Nephron progenitor cell (in vitro differentiated cells): ENCODE measurements at regions not wholly inside any gene's neighbourhood (a gene's known extent, or its start where the extent isn't known, plus 50 kb on each side); places are given as distances from the start of the nearest gene placed in this dataset.

Source experiments
- DNase-seq: peaks from one replicate; pipeline ENCODE4 v3.0.0; 2021
- H3K27ac Mint-ChIP-seq: 2 replicates; pipeline ENCODE4 v1.8.0; 2021; ENCODE audit warnings: mild to moderate bottlenecking, moderate library complexity, mixed read lengths
- H3K27me3 Mint-ChIP-seq: 2 replicates; pipeline ENCODE4 v1.8.0; 2021; ENCODE audit warnings: mild to moderate bottlenecking, low read depth, mixed read lengths; ENCODE audit not compliant: poor library complexity
- H3K36me3 Mint-ChIP-seq: 2 replicates; pipeline ENCODE4 v1.8.0; 2021; ENCODE audit warnings: low read depth, mixed read lengths
- H3K4me1 Mint-ChIP-seq: 2 replicates; pipeline ENCODE4 v1.8.0; 2021; ENCODE audit warnings: mixed read lengths
- H3K4me3 Mint-ChIP-seq: 2 replicates; pipeline ENCODE4 v1.8.0; 2021; ENCODE audit warnings: mild to moderate bottlenecking, moderate library complexity, mixed read lengths
- H3K9me3 Mint-ChIP-seq: 2 replicates; pipeline ENCODE4 v1.8.0; 2021; ENCODE audit warnings: mild to moderate bottlenecking, moderate library complexity, mixed read lengths
- TF ChIP-seq, protein P1 (sequence below): fragments of 200-600 bp; sonication (generic); IDR thresholded peaks from 2 replicates; pipeline ENCODE4 v1.5.0; 2021; ENCODE audit warnings: antibody characterized with exemption

DNA sequence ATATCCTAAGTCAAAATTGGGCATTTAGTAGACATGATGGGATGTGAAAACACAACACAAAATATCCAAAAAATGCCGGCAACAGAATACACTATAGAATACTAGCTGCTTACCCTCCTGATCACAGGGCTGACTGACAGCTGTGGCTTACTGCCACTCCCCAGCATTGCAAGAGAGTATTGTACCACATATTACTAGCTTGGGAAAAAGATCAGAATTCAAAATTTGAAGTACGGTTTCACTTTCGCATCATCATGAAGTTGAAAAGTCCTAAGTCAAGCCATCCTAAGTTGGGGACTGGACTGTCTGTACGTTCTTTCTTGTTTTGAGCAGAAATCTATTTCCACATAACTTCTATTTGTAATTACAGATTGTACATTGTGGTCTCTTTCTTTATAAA lies 851.4 kb downstream of the MAT2B start:
- H3K36me3 Mint-ChIP-seq, result no peaks in the 10 kb centered on the region
- peaks cover 24% of the 10 kb centered on the region for H3K4me1 Mint-ChIP-seq
- H3K27ac Mint-ChIP-seq, result no peak overlapping the region
- H3K27me3 Mint-ChIP-seq, result no peaks in the 10 kb centered on the region
- no peaks in the 10 kb centered on the region for H3K9me3 Mint-ChIP-seq
- no peak for DNase-seq
- TF ChIP-seq, protein P1, sequence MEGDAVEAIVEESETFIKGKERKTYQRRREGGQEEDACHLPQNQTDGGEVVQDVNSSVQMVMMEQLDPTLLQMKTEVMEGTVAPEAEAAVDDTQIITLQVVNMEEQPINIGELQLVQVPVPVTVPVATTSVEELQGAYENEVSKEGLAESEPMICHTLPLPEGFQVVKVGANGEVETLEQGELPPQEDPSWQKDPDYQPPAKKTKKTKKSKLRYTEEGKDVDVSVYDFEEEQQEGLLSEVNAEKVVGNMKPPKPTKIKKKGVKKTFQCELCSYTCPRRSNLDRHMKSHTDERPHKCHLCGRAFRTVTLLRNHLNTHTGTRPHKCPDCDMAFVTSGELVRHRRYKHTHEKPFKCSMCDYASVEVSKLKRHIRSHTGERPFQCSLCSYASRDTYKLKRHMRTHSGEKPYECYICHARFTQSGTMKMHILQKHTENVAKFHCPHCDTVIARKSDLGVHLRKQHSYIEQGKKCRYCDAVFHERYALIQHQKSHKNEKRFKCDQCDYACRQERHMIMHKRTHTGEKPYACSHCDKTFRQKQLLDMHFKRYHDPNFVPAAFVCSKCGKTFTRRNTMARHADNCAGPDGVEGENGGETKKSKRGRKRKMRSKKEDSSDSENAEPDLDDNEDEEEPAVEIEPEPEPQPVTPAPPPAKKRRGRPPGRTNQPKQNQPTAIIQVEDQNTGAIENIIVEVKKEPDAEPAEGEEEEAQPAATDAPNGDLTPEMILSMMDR, result no peak
- no peak overlapping the region for H3K4me3 Mint-ChIP-seq

DNA sequence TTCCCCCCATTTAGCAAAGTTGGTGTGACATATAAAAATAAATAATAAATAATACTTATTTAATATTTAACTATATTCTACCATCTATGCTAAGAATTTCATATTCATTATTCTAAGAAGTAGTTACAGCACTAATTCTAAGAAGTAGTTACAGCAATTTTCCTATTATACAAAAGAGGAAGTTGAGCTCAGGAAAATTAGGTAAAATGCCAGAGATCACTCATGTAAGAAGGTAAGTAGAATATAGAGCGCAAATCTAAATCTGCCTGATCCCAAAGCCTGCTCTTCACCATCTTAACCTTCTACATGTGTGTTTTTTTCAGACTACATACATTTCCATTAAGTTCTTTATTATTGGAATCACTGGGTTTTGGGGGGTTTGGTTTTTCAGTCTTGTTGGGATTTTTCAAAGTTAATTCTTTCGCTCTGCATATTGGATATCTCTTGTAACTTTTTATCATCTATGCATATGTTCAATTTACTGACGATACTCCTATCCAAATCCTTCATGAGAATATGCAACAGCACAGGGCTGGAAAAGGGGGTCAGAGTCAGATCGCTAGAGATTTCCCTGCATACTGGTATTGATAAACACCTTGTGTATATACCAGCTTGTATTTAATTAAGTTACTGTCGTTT lies 852.1 kb downstream of the MAT2B start:
- no peak overlapping the region for H3K27ac Mint-ChIP-seq
- H3K36me3 Mint-ChIP-seq, result no peaks in the 10 kb centered on the region
- H3K27me3 Mint-ChIP-seq, result no peaks in the 10 kb centered on the region
- no peaks in the 10 kb centered on the region for H3K9me3 Mint-ChIP-seq
- TF ChIP-seq, protein P1, result no peak
- H3K4me3 Mint-ChIP-seq, result no peak overlapping the region
- H3K4me1 Mint-ChIP-seq, result peaks cover 19% of the 10 kb centered on the region
- DNase-seq, result no peak

DNA sequence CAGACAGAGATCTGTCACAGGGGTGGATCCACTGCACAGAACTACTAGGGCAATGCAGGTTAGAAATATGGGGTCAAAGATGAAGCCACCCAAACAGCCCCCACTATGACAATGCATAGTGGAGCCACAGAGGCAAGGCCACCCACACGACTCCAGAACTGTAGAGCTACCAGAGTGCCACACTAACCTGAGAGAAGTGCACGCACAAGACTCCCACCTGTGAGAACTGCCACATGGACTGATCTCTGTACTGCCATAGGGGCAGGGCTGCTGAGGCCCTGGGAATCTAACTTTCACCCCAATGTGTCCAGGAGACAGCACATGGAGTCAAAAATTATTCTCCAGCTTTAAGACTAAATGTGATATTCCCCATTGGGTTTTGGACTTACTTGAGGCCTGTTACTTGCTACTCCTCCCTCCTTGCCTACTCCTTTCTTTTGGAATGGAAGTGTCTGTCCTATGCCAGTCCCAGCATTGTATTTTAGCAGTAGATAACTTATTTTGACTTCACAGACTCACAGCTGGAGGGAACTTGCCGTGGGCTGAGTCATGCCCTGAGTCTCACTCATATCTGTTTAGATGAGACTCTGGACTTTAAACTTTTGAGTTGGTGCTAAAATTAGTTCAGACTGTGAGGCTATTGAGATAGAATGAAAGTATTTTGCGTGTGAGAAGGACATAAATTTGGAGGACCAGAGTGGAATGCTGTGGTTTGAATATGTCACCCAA lies 853.3 kb downstream of the MAT2B start:
- no peak for DNase-seq
- Mint-ChIP-seq H3K27me3 (no peaks in the 10 kb centered on the region), H3K9me3 (no peaks in the 10 kb centered on the region), H3K36me3 (no peaks in the 10 kb centered on the region), H3K4me1 (peaks cover 9% of the 10 kb centered on the region), H3K4me3 (no peak overlapping the region), H3K27ac (no peak overlapping the region)
- TF ChIP-seq, protein P1, result no peak

DNA sequence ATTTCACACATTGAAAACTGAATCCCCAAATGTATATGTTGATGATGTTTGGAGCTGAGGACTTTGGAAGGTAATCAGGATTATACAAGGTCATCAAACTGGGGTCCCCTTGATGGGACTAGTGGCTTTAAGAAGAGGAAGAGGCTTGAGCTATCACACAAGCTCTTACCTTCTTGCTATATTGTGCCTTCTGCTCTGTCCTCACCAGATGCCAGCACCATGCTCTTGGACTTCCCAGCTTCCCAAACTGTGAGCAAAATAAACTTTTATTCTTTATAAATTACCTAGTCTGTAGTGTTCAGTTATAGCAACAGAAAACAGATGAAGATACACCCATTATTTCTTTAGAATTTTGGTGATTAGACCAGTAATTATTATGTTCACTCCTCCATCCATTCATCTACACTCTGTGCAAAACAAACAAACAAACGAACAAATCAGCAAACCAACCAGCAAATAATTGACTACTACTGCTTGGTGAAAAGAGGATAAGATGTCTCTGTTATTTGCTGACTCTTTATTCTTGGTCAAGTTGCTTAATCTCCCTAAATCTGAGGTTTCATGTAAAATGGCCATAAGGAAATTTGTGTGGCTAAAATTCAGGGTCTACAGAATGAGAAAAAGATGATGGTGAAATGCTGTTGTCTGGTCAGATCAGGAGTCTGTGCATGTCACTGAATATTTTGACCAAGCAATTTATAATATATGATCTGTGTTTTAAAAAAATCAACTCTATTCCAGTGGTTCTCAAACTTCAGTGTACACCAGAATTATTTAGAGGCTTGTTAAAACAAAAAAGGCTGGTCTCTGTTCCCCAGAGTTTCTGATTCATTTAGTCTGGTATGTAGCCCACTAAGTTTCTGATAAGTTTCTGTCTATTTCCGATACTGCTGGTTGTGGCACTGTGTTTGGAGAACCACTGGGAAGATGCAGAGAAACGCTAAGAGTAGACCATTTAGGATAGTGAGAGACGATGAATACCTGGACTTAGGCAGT lies 854.1 kb downstream of the MAT2B start:
- no peak overlapping the region for H3K4me3 Mint-ChIP-seq
- H3K27ac Mint-ChIP-seq, result no peak overlapping the region
- H3K36me3 Mint-ChIP-seq, result no peaks in the 10 kb centered on the region
- H3K4me1 Mint-ChIP-seq, result peaks cover under 1% of the 10 kb centered on the region
- H3K27me3 Mint-ChIP-seq, result no peaks in the 10 kb centered on the region
- no peaks in the 10 kb centered on the region for H3K9me3 Mint-ChIP-seq
- TF ChIP-seq, protein P1, result no peak
- no peak for DNase-seq

DNA sequence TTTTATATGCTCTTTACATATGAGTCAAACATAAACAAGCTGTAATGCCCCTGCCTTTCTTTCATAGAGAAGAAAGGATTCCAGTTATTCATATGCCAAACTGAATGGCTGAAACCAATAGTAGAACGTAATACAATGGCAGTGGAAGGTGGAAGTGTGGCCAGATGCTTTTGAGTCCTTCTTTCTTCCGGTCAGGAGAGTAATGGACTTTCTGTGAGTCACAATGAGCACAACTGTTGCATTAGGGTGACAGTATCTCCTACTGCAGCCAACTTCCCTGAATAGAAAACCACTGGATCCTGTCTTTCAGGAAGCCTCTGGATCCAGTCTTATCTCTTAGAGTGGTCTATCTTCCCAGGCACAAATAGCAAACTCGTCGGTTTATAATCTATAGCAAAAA lies 855.2 kb downstream of the MAT2B start:
- Mint-ChIP-seq H3K4me1 (no peaks in the 10 kb centered on the region), H3K9me3 (no peaks in the 10 kb centered on the region), H3K4me3 (no peak overlapping the region), H3K27ac (no peak overlapping the region), H3K36me3 (no peaks in the 10 kb centered on the region), H3K27me3 (no peaks in the 10 kb centered on the region)
- DNase-seq, result no peak
- TF ChIP-seq, protein P1, result no peak
